Ovary (tissue), 7 donors: ENCODE measurements at regions not wholly inside any gene's neighbourhood (a gene's known extent, or its start where the extent isn't known, plus 50 kb on each side); places are given as distances from the start of the nearest gene placed in this dataset.

ENCODE experiments used
- DNase-seq, 5 donors: peaks; one replicate each; pipeline ENCODE4 v3.0.0-alpha.2; 2019 to 2020
- H3K27ac ChIP-seq, 2 donors: fragments of 200-600 bp; one replicate each; pipeline versions ENCODE4 v1.5.1 to v1.8.0; 2019 to 2022
- H3K27me3 ChIP-seq: fragments of 200-600 bp; one replicate; pipeline ENCODE4 v1.8.0; 2022
- H3K36me3 ChIP-seq: fragments of 200-600 bp; sonication (generic); one replicate; pipeline ENCODE4 v1.5.1; 2019
- H3K4me1 ChIP-seq: one replicate; pipeline ENCODE4 v1.8.1; 2013; ENCODE audit warnings: mild to moderate bottlenecking, moderate library complexity; ENCODE audit not compliant: insufficient read depth
- H3K4me3 ChIP-seq: fragments of 200-600 bp; sonication (generic); one replicate; pipeline ENCODE4 v1.5.1; 2017
- H3K9me3 ChIP-seq, 2 donors: fragments of 200-600 bp in 1 of 2; sonication (generic) in 1 of 2; one replicate each; pipeline versions ENCODE4 v1.5.1 to v1.8.1; 2013 to 2019; ENCODE audit warnings: mild to moderate bottlenecking in 1 of 2, moderate library complexity in 1 of 2
- CTCF ChIP-seq, 3 donors: fragments of 450-650 bp in 2 of 3; fragments of 200-600 bp in 1 of 3; IDR thresholded peaks; one replicate each; pipeline versions ENCODE4 v1.5.1 to v1.8.0; 2016 to 2022; ENCODE audit warnings: antibody characterized with exemption in 3 of 3, mild to moderate bottlenecking in 1 of 3
- EP300 ChIP-seq: sonication (generic); formaldehyde crosslinking; IDR thresholded peaks from one replicate; pipeline ENCODE4 v1.6.1; 2017; ENCODE audit warnings: antibody characterized with exemption
- POLR2A ChIP-seq: fragments of 450-650 bp; IDR thresholded peaks from one replicate; pipeline ENCODE4 v1.6.1; 2017; ENCODE audit warnings: antibody characterized with exemption, mild to moderate bottlenecking, moderate library complexity
- WGBS, 3 donors: extraction: QIAGEN DNeasy Blood & Tissue Kit in 1 of 3; methylation state at CpG; one replicate each; pipeline versions ENCODE4 v1.1.5 to v1.1.7; 2013 to 2017; 5-methylcytosine and 5-hydroxymethylcytosine counted together
- intact Hi-C, 4 donors: fragments of 100-400 bp; cut with DNase I; formaldehyde crosslinking; loops; one replicate each; pipeline versions ENCODE4 v1.11.0 to v1.15.1; 2022 to 2023
- donor health status: DM: no; HTN: no; CAD: no; lungs with moderate emphysema.
- donor health status: DM: no; HTN: no; CAD: no.
- donor health status: Bipolar disorder and iron deficiency.
- donor health status: DM: no; HTN: no; CAD: no.
- donor health status: DM: yes; HTN: yes; CAD: no.

GRCh38 chr21:18070392-18070791 is 174.2 kb upstream of the CHODL start:
- DNase-seq, result no peak
- H3K9me3 ChIP-seq, result no peaks in the 10 kb centered on the region
- intact Hi-C loops, result no loop called here
- TF ChIP-seq CTCF (IDR thresholded peaks at IDR 0.05) (no peak), EP300 (no peak), POLR2A (no peak)
- H3K4me3 ChIP-seq, result no peak overlapping the region
- no peaks in the 10 kb centered on the region for H3K36me3 ChIP-seq
- WGBS, 3 donors, result 54 to 58% (median 56%) methylated on average over 4 of the region's 4 CpGs
- H3K27ac ChIP-seq, result no peak overlapping the region
- no peaks in the 10 kb centered on the region for H3K27me3 ChIP-seq
- no peaks in the 10 kb centered on the region for H3K4me1 ChIP-seq

GRCh38 chr21:18069875-18070274 is 174.8 kb upstream of the CHODL start:
- no peak for TF ChIP-seq POLR2A
- no peak for TF ChIP-seq EP300
- no peak for TF ChIP-seq CTCF (IDR thresholded peaks at IDR 0.05)

GRCh38 chr21:18060402-18060801 is 184.2 kb upstream of the CHODL start:
- Histone ChIP-seq H3K4me1 (no peaks in the 10 kb centered on the region), H3K36me3 (no peaks in the 10 kb centered on the region), H3K4me3 (no peak overlapping the region), H3K9me3 (no peaks in the 10 kb centered on the region), H3K27me3 (no peaks in the 10 kb centered on the region), H3K27ac (no peak overlapping the region)
- 37 to 57% (median 49%) methylated on average over 1 of the region's 1 CpG for WGBS, 3 donors
- TF ChIP-seq CTCF (IDR thresholded peaks at IDR 0.05) (no peak), POLR2A (no peak), EP300 (no peak)
- intact Hi-C loops, result no loop called here
- no peak for DNase-seq

More at GRCh38 chr21:18069875-18070274, 174.8 kb upstream of the CHODL start:
- Histone ChIP-seq H3K4me3 (no peak overlapping the region), H3K27me3 (no peaks in the 10 kb centered on the region), H3K36me3 (no peaks in the 10 kb centered on the region), H3K9me3 (no peaks in the 10 kb centered on the region), H3K4me1 (no peaks in the 10 kb centered on the region), H3K27ac (no peak overlapping the region)
- DNase-seq, result no peak
- 55 to 77% (median 70%) methylated on average over 1 of the region's 1 CpG for WGBS, 3 donors
- intact Hi-C loops, result no loop called here

DNA sequence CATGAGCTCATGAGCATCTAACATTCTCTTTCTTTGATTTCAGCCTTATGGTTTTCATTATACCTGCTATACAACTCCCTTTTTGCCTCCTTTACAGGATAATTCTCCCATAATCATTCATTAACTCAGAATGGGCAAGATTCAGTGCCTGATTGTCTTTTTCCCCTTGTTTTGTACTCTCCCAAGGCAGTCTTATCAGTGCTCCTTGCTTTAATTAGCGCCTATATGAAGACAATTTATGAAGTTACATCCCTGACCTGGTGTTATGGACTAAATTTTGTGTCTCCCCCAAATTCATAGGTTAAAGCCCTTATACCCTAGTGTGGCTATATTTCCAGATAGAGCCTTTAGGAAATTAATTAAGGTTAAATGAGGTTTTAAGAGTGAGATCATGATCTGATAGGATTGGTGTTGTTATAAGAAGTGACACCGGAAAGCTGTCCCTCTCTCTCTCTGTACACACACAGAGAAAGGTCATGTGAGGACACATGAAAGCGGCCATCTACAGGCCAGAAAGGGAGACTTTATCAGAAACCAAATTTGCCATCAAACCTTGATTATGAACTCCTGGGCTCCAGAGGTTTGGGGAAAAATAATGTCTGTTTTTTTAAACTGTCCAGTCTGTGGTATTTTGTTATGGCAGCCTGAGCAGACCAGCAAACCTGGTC is 185.8 kb upstream of the CHODL start:
- Histone ChIP-seq H3K27me3 (no peaks in the 10 kb centered on the region), H3K4me3 (no peak overlapping the region), H3K27ac (no peak overlapping the region), H3K9me3 (no peaks in the 10 kb centered on the region), H3K36me3 (no peaks in the 10 kb centered on the region), H3K4me1 (no peaks in the 10 kb centered on the region)
- 86 to 91% (median 89%) methylated on average over 3 of the region's 3 CpGs for WGBS, 3 donors
- intact Hi-C loops, result no loop called here
- TF ChIP-seq POLR2A (no peak), CTCF (IDR thresholded peaks at IDR 0.05) (no peak), EP300 (no peak)
- no peak for DNase-seq
